Bronchial epithelial cell (primary cell): ENCODE measurements at regions not wholly inside any gene's neighbourhood (a gene's known extent, or its start where the extent isn't known, plus 50 kb on each side); places are given as distances from the start of the nearest gene placed in this dataset.

Experiments
- DNase-seq: peaks from one replicate; pipeline ENCODE4 v3.0.0-alpha.2; 2010; ENCODE audit warnings: low read depth
- FAIRE-seq: peaks from 2 replicates; lab custom pipeline; 2011; peaks lifted over from hg19 to GRCh38; lab: Jason Lieb, UNC
- H3K27me3 ChIP-seq: 2 replicates; pipeline ENCODE4 v1.5.1; 2011; ENCODE audit warnings: low read length; ENCODE audit not compliant: control insufficient read depth, insufficient read depth
- H3K36me3 ChIP-seq: 2 replicates; pipeline ENCODE4 v1.5.1; 2011; ENCODE audit warnings: low read length; ENCODE audit not compliant: control insufficient read depth, insufficient read depth
- H3K4me3 ChIP-seq: 2 replicates; pipeline ENCODE4 v1.5.1; 2011; ENCODE audit warnings: mild to moderate bottlenecking, low read depth, low read length, control low read depth
- CTCF ChIP-seq: IDR thresholded peaks from 2 replicates; pipeline ENCODE4 v1.5.1; 2011; ENCODE audit warnings: mild to moderate bottlenecking, moderate library complexity, low read length, control low read depth, inconsistent platforms; ENCODE audit not compliant: insufficient read depth, severe bottlenecking

- no peaks in the 10 kb centered on the region for H3K36me3 ChIP-seq
- FAIRE-seq (no peak), DNase-seq (no peak)
- TF ChIP-seq CTCF = no peak
- no peak overlapping the region for H3K4me3 ChIP-seq
- no peaks in the 10 kb centered on the region for H3K27me3 ChIP-seq
Observed at GRCh38 chr22:27372364-27372763, 429.2 kb downstream of the MN1 start.

GRCh38 chr22:27372969-27373670 is 428.4 kb downstream of the MN1 start:
- peak; percentile 25 for TF ChIP-seq CTCF
- Histone ChIP-seq H3K27me3 (no peaks in the 10 kb centered on the region), H3K36me3 (no peaks in the 10 kb centered on the region), H3K4me3 (no peak overlapping the region)
- DNase-seq = peak; percentile 68
- no peak for FAIRE-seq

- Histone ChIP-seq H3K36me3 (no peaks in the 10 kb centered on the region), H3K27me3 (peaks cover 5% of the 10 kb centered on the region), H3K4me3 (no peak overlapping the region)
- peak; percentile 31 for DNase-seq
- no peak for TF ChIP-seq CTCF
- no peak for FAIRE-seq
Observed at GRCh38 chr22:27377501-27378295, 423.9 kb downstream of the MN1 start.

GRCh38 chr22:27378311-27378800 is 423.2 kb downstream of the MN1 start:
- no peak for DNase-seq
- no peak for FAIRE-seq
- TF ChIP-seq CTCF = no peak
- H3K36me3 ChIP-seq = no peaks in the 10 kb centered on the region
- H3K4me3 ChIP-seq = no peak overlapping the region
- peaks cover 5% of the 10 kb centered on the region for H3K27me3 ChIP-seq

GRCh38 chr22:27378995-27379394 is 422.6 kb downstream of the MN1 start:
- Histone ChIP-seq H3K4me3 (no peak overlapping the region), H3K27me3 (peaks cover 5% of the 10 kb centered on the region), H3K36me3 (no peaks in the 10 kb centered on the region)
- DNase-seq (no peak), FAIRE-seq (no peak)
- no peak for TF ChIP-seq CTCF
